H9 (cell line): ENCODE measurements at regions not wholly inside any gene's neighbourhood (a gene's known extent, or its start where the extent isn't known, plus 50 kb on each side); places are given as distances from the start of the nearest gene placed in this dataset.

Experiments
- DNase-seq: peaks from one replicate; pipeline ENCODE4 v3.0.0-alpha.2; 2017
- H2AFZ ChIP-seq: one replicate; pipeline ENCODE4 v1.6.1; 2013; ENCODE audit warnings: mild to moderate bottlenecking, low read length, control low read depth, moderate library complexity
- H2AK5ac ChIP-seq: 2 replicates; pipeline ENCODE4 v1.6.1; 2013; ENCODE audit warnings: low read length, control low read depth, mixed read lengths; ENCODE audit not compliant: insufficient read length
- H2BK120ac ChIP-seq: one replicate; pipeline ENCODE4 v1.6.1; 2013; ENCODE audit warnings: low read depth, mild to moderate bottlenecking, low read length, control low read depth, inconsistent platforms; ENCODE audit not compliant: poor library complexity, severe bottlenecking
- H2BK12ac ChIP-seq: 2 replicates; pipeline ENCODE4 v1.6.1; 2013; ENCODE audit warnings: low read length, control low read depth, mixed read lengths, low read depth; ENCODE audit not compliant: insufficient read length
- H2BK15ac ChIP-seq: 2 replicates; pipeline ENCODE4 v1.6.1; 2013; ENCODE audit warnings: low read depth, low read length, control low read depth
- H2BK20ac ChIP-seq: one replicate; pipeline ENCODE4 v1.6.1; 2013; ENCODE audit warnings: low read depth, mild to moderate bottlenecking, low read length, control low read depth, inconsistent platforms; ENCODE audit not compliant: poor library complexity, severe bottlenecking
- H2BK5ac ChIP-seq: 2 replicates; pipeline ENCODE4 v1.6.1; 2013; ENCODE audit warnings: low read length, control low read depth, mixed read lengths; ENCODE audit not compliant: insufficient read length
- H3K14ac ChIP-seq: 2 replicates; pipeline ENCODE4 v1.6.1; 2013; ENCODE audit warnings: low read length, control low read depth; ENCODE audit not compliant: insufficient read depth
- H3K18ac ChIP-seq: 2 replicates; pipeline ENCODE4 v1.6.1; 2013; ENCODE audit warnings: low read depth, mild to moderate bottlenecking, mixed read lengths, low read length, control low read depth; ENCODE audit not compliant: insufficient read length
- H3K23ac ChIP-seq: 2 replicates; pipeline ENCODE4 v1.6.1; 2013; ENCODE audit warnings: low read length, control low read depth, mixed read lengths, low read depth; ENCODE audit not compliant: insufficient read length
- H3K23me2 ChIP-seq: 2 replicates; pipeline ENCODE4 v1.6.1; 2013; ENCODE audit warnings: low read depth, mild to moderate bottlenecking, mixed read lengths, low read length, control low read depth; ENCODE audit not compliant: insufficient read length, poor library complexity, severe bottlenecking
- H3K27ac ChIP-seq: 2 replicates; pipeline ENCODE4 v1.5.1; 2013; ENCODE audit warnings: low read length, control low read depth, mixed read lengths, low read depth; ENCODE audit not compliant: insufficient read length
- H3K27me3 ChIP-seq: 2 replicates; pipeline ENCODE4 v1.6.1; 2013; ENCODE audit warnings: low read length, control low read depth, inconsistent platforms; ENCODE audit not compliant: insufficient read depth
- H3K4ac ChIP-seq: 2 replicates; pipeline ENCODE4 v1.6.1; 2013; ENCODE audit warnings: low read depth, mild to moderate bottlenecking, control low read depth, inconsistent platforms, low read length, moderate library complexity
- H3K4me1 ChIP-seq: 2 replicates; pipeline ENCODE4 v1.6.1; 2013; ENCODE audit warnings: low read length, control low read depth, inconsistent platforms; ENCODE audit not compliant: insufficient read depth
- H3K4me2 ChIP-seq: 2 replicates; pipeline ENCODE4 v1.6.1; 2013; ENCODE audit warnings: low read length, control low read depth, mixed read lengths; ENCODE audit not compliant: insufficient read length, insufficient read depth
- H3K56ac ChIP-seq: 2 replicates; pipeline ENCODE4 v1.6.1; 2013; ENCODE audit warnings: low read depth, mild to moderate bottlenecking, mixed read lengths, low read length, control low read depth; ENCODE audit not compliant: insufficient read length
- H3K79me1 ChIP-seq: 2 replicates; pipeline ENCODE4 v1.6.1; 2013; ENCODE audit warnings: low read depth, mild to moderate bottlenecking, moderate library complexity, low read length, control low read depth, inconsistent platforms; ENCODE audit not compliant: insufficient read depth, poor library complexity, severe bottlenecking
- H3K79me2 ChIP-seq: 2 replicates; pipeline ENCODE4 v1.6.1; 2013; ENCODE audit warnings: low read length, control low read depth, inconsistent platforms; ENCODE audit not compliant: insufficient read depth
- H3K9ac ChIP-seq: 2 replicates; pipeline ENCODE4 v1.6.1; 2013; ENCODE audit warnings: low read length, control low read depth, mixed read lengths; ENCODE audit not compliant: insufficient read length; ENCODE audit errors: extremely low read depth
- H3K9me3 ChIP-seq: one replicate; pipeline ENCODE4 v1.6.1; 2013; ENCODE audit warnings: low read depth, low read length, inconsistent platforms; ENCODE audit not compliant: control insufficient read depth
- H3T11ph ChIP-seq: one replicate; pipeline ENCODE4 v1.6.1; 2013; ENCODE audit warnings: mild to moderate bottlenecking, low read length, control low read depth, inconsistent platforms
- H4K20me1 ChIP-seq: one replicate; pipeline ENCODE4 v1.6.1; 2013; ENCODE audit not compliant: control insufficient read depth, insufficient read length, insufficient read depth
- H4K5ac ChIP-seq: 2 replicates; pipeline ENCODE4 v1.6.1; 2013; ENCODE audit warnings: low read depth, mild to moderate bottlenecking, mixed read lengths, low read length, control low read depth; ENCODE audit not compliant: insufficient read length
- H4K8ac ChIP-seq: replicated peaks from 2 replicates; pipeline ENCODE4 v1.6.1; 2013; ENCODE audit warnings: low read length, control low read depth, mixed read lengths, low read depth; ENCODE audit not compliant: insufficient read length
- H4K91ac ChIP-seq: 2 replicates; pipeline ENCODE4 v1.6.1; 2013; ENCODE audit warnings: low read depth, mild to moderate bottlenecking, moderate library complexity, mixed read lengths, low read length, control low read depth; ENCODE audit not compliant: insufficient read length
- H3K27ac Mint-ChIP-seq, 3 experiments: 2 replicates in 2 of 3; 3 replicates in 1 of 3; pipeline ENCODE4 v1.8.0; 2020 to 2021; ENCODE audit warnings: mixed read lengths in 3 of 3, mild to moderate bottlenecking in 1 of 3, moderate library complexity in 1 of 3
- H3K27me3 Mint-ChIP-seq: 2 replicates; pipeline ENCODE4 v1.8.0; 2021; ENCODE audit warnings: low read depth, mild to moderate bottlenecking, moderate library complexity, mixed read lengths
- H3K36me3 Mint-ChIP-seq, 3 experiments: 2 replicates in 2 of 3; 3 replicates in 1 of 3; pipeline ENCODE4 v1.8.0; 2020 to 2021; ENCODE audit warnings: low read depth in 3 of 3, mixed read lengths in 3 of 3; ENCODE audit not compliant: insufficient read depth in 1 of 3
- H3K4me1 Mint-ChIP-seq, 2 experiments: 2 replicates each; pipeline ENCODE4 v1.8.0; 2020; ENCODE audit warnings: mixed read lengths in 2 of 2
- H3K4me3 Mint-ChIP-seq, 2 experiments: 2 replicates in 1 of 2; 3 replicates in 1 of 2; pipeline ENCODE4 v1.8.0; 2020 to 2021; ENCODE audit warnings: mild to moderate bottlenecking in 2 of 2, mixed read lengths in 2 of 2, moderate library complexity in 1 of 2
- H3K9me3 Mint-ChIP-seq, 2 experiments: 2 replicates in 1 of 2; 3 replicates in 1 of 2; pipeline ENCODE4 v1.8.0; 2020; ENCODE audit warnings: mild to moderate bottlenecking in 2 of 2, mixed read lengths in 2 of 2, moderate library complexity in 1 of 2
- WGBS: extraction: QIAGEN DNeasy Blood & Tissue Kit; methylation state at CpG from one replicate; pipeline ENCODE4 v1.1.7; 2013; ENCODE audit warnings: missing lambda C conversion rate, low lambda C conversion rate, mixed read lengths; ENCODE audit not compliant: insufficient read length; ENCODE audit errors: extremely low coverage; 5-methylcytosine and 5-hydroxymethylcytosine counted together
- TF ChIP-seq, protein P1 (sequence below): fragments of 200-600 bp; sonication (generic); conservative IDR thresholded peaks from 3 replicates; pipeline ENCODE4 v1.8.0; 2021; ENCODE audit warnings: antibody characterized with exemption, mild to moderate bottlenecking

GRCh38 chr17:34099859-34100515 is 155.1 kb upstream of the CCL2 start:
- peak overlapping the region in 1 of 3 experiments; percentile 67; a peak in 1 of 7 replicates for H3K27ac Mint-ChIP-seq
- H3K9me3 ChIP-seq, result no peaks in the 10 kb centered on the region
- H2AFZ ChIP-seq, result no peak overlapping the region
- no peak overlapping the region for H3K18ac ChIP-seq
- no peak overlapping the region for H2BK20ac ChIP-seq
- H4K91ac ChIP-seq, result no peak overlapping the region
- no peaks in the 10 kb centered on the region for H3K79me2 ChIP-seq
- no peak overlapping the region for H2BK15ac ChIP-seq
- H2BK120ac ChIP-seq, result no peak overlapping the region
- 0 out of 2 replicates have a peak, but pooled peaks cover 5% of the 10 kb centered on the region for H3K4me1 ChIP-seq
- H3K36me3 Mint-ChIP-seq, result no peaks in the 10 kb centered on the region
- no peak overlapping the region for H3K4ac ChIP-seq
- no peak overlapping the region for H3K14ac ChIP-seq
- H3K56ac ChIP-seq, result no peak overlapping the region
- H4K20me1 ChIP-seq, result no peaks in the 10 kb centered on the region
- H3K79me1 ChIP-seq, result no peaks in the 10 kb centered on the region
- no peak overlapping the region for H2AK5ac ChIP-seq
- no peaks in the 10 kb centered on the region for H3K27me3 Mint-ChIP-seq
- no peak overlapping the region for H3T11ph ChIP-seq
- no peak overlapping the region for H4K8ac ChIP-seq
- no peak overlapping the region for H4K5ac ChIP-seq
- H3K4me2 ChIP-seq, result no peak overlapping the region
- no CpG with 5 or more reads among the region's 8 CpGs for WGBS
- no peak overlapping the region for H3K23ac ChIP-seq
- H3K4me1 Mint-ChIP-seq, result peaks cover 16 to 20% of the 10 kb centered on the region in 2 experiments
- no peak overlapping the region for H3K4me3 Mint-ChIP-seq
- no peaks in the 10 kb centered on the region for H3K23me2 ChIP-seq
- no peak overlapping the region for H2BK5ac ChIP-seq
- no peak overlapping the region for H2BK12ac ChIP-seq
- no peak overlapping the region for H3K9ac ChIP-seq
- peak; percentile 28 for DNase-seq
- H3K9me3 Mint-ChIP-seq, result no peaks in the 10 kb centered on the region; a peak in 1 of 5 replicates
- H3K27ac ChIP-seq, result no peak overlapping the region
- TF ChIP-seq, protein P1, sequence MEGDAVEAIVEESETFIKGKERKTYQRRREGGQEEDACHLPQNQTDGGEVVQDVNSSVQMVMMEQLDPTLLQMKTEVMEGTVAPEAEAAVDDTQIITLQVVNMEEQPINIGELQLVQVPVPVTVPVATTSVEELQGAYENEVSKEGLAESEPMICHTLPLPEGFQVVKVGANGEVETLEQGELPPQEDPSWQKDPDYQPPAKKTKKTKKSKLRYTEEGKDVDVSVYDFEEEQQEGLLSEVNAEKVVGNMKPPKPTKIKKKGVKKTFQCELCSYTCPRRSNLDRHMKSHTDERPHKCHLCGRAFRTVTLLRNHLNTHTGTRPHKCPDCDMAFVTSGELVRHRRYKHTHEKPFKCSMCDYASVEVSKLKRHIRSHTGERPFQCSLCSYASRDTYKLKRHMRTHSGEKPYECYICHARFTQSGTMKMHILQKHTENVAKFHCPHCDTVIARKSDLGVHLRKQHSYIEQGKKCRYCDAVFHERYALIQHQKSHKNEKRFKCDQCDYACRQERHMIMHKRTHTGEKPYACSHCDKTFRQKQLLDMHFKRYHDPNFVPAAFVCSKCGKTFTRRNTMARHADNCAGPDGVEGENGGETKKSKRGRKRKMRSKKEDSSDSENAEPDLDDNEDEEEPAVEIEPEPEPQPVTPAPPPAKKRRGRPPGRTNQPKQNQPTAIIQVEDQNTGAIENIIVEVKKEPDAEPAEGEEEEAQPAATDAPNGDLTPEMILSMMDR, result no peak
- no peaks in the 10 kb centered on the region for H3K27me3 ChIP-seq
